Colonic mucosa (tissue), 4 donors: ENCODE measurements at regions not wholly inside any gene's neighbourhood (a gene's known extent, or its start where the extent isn't known, plus 50 kb on each side); places are given as distances from the start of the nearest gene placed in this dataset.

Source experiments
- DNase-seq: peaks from one replicate; pipeline ENCODE4 v3.0.0-alpha.2; 2020
- H3K27ac ChIP-seq: fragments of 200-600 bp; one replicate; pipeline ENCODE4 v1.8.0; 2021
- H3K27me3 ChIP-seq: fragments of 200-600 bp; one replicate; pipeline ENCODE4 v1.8.0; 2021
- H3K36me3 ChIP-seq: fragments of 200-600 bp; one replicate; pipeline ENCODE4 v1.8.0; 2021
- H3K4me1 ChIP-seq: fragments of 200-600 bp; one replicate; pipeline ENCODE4 v1.8.0; 2021; ENCODE audit warnings: mild to moderate bottlenecking
- H3K4me3 ChIP-seq: fragments of 200-600 bp; one replicate; pipeline ENCODE4 v1.8.0; 2021
- H3K9ac ChIP-seq, 2 donors: one replicate each; pipeline ENCODE4 v1.7.0; 2013; ENCODE audit warnings: control low read depth in 2 of 2, low read depth in 2 of 2, low read length in 2 of 2
- H3K9me3 ChIP-seq: fragments of 200-600 bp; one replicate; pipeline ENCODE4 v1.8.0; 2021
- intact Hi-C: fragments of 100-400 bp; cut with DNase I; formaldehyde crosslinking; loops from one replicate; pipeline ENCODE4 v1.14.1; 2022
- TF ChIP-seq, protein P1 (sequence below): fragments of 200-600 bp; IDR thresholded peaks from one replicate; pipeline ENCODE4 v1.8.0; 2022; ENCODE audit warnings: antibody characterized with exemption, mild to moderate bottlenecking
- donor health status: healthy.
- donor health status: DM: no; HTN: no; CAD: no.
- donor health status: DM: no; HTN: no; CAD: no.

DNA sequence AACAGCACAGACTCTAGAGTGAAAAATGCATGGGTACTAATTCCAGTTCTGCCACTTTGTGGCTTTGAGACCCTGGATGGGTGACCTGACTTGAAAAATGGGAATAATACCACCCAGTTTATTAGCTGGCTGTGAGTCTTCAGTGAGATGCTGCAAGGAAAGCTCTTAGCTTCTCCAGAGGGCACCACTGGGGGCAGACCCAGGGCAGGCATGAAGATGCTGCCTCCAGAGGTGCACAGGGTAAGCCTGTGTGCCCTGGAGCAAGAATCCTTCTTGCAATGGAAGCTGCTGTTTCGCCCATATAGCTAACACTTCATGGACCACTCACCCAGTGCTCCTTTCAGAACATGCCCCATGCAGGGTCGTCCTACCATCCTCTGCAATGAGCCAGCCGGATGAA is 75.7 kb downstream of the C5orf15 start:
- Histone ChIP-seq H3K27ac (no peak overlapping the region), H3K4me3 (no peak overlapping the region), H3K27me3 (no peaks in the 10 kb centered on the region), H3K9ac (no peak overlapping the region), H3K9me3 (no peaks in the 10 kb centered on the region), H3K36me3 (no peaks in the 10 kb centered on the region), H3K4me1 (no peaks in the 10 kb centered on the region)
- TF ChIP-seq, protein P1, sequence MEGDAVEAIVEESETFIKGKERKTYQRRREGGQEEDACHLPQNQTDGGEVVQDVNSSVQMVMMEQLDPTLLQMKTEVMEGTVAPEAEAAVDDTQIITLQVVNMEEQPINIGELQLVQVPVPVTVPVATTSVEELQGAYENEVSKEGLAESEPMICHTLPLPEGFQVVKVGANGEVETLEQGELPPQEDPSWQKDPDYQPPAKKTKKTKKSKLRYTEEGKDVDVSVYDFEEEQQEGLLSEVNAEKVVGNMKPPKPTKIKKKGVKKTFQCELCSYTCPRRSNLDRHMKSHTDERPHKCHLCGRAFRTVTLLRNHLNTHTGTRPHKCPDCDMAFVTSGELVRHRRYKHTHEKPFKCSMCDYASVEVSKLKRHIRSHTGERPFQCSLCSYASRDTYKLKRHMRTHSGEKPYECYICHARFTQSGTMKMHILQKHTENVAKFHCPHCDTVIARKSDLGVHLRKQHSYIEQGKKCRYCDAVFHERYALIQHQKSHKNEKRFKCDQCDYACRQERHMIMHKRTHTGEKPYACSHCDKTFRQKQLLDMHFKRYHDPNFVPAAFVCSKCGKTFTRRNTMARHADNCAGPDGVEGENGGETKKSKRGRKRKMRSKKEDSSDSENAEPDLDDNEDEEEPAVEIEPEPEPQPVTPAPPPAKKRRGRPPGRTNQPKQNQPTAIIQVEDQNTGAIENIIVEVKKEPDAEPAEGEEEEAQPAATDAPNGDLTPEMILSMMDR, result no peak
- DNase-seq, result no peak
- intact Hi-C loops, result no loop called here

DNA sequence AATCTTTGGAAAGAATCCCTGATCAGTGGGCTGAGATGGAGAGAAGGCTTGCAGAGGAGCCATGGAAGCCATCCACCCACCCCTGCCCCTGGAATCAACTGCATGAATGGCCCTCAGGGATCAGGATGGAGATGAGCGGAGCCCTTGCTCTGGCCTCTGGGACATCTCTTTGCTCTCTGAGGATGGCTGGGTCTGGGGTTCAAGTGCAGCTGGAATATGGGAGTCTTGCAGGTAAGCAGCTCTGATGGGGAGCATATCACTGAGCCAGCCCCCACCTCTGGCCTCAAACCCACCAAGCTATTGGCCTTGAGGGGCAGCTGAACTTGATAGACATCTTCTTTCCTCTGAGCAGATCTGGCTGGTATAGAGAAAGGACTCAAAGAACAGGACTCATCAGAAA is 76.1 kb downstream of the C5orf15 start:
- H3K27me3 ChIP-seq, result no peaks in the 10 kb centered on the region
- TF ChIP-seq, protein P1, result no peak
- H3K4me1 ChIP-seq, result no peaks in the 10 kb centered on the region
- H3K27ac ChIP-seq, result no peak overlapping the region
- H3K9me3 ChIP-seq, result no peaks in the 10 kb centered on the region
- H3K4me3 ChIP-seq, result no peak overlapping the region
- intact Hi-C loops, result no loop called here
- no peaks in the 10 kb centered on the region for H3K36me3 ChIP-seq
- no peak for DNase-seq
- no peak overlapping the region for H3K9ac ChIP-seq

DNA sequence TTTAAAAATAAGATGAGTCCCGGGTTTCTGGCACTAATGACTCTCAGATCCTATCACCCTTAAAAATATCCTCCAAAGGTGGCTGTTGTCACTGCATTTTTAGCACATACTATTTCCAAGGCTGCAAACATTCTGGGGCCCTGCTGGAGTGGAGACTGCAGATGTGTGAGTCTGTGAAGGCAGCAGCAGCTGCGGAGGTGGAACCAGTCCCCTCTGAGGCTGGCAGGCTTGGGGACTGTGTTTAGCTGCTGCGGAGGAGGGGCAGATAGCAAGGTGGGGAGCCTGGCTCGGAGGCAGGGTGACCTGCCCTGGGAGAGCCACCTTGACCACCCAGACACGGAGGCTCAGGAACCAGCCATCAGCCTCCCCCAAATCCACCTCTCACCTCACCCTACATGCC is 77.0 kb downstream of the C5orf15 start:
- Histone ChIP-seq H3K4me3 (no peak overlapping the region), H3K27ac (no peak overlapping the region), H3K4me1 (no peaks in the 10 kb centered on the region), H3K9ac (no peak overlapping the region), H3K9me3 (no peaks in the 10 kb centered on the region), H3K36me3 (no peaks in the 10 kb centered on the region), H3K27me3 (no peaks in the 10 kb centered on the region)
- no peak for DNase-seq
- intact Hi-C loops, result no loop called here
- TF ChIP-seq, protein P1, result no peak

DNA sequence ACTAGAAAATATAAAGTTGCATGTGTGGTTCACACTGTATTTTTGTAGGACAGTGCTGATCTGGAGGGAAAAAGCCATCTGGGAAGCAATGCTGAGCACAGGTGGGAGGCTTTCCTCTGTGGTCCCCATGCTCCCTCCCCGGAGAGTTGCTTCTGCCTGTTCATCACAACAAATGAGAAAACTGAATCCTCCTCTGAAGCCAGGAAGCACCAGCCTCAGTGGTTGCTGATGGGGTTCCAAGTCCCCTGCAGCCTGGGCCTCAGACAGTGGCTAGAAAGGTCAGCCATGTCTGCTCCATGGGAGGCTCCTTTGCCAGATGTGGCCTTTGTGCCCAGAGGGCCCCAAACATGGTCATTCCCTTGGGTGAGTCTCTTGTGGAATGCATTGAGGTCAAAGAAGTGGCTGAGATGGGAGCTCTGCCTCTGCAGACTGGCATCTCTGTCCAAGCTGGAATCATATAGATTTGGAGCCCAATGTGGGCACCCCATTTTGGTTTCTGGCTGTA is 77.6 kb downstream of the C5orf15 start:
- no peaks in the 10 kb centered on the region for H3K36me3 ChIP-seq
- intact Hi-C loops, result no loop called here
- H3K9ac ChIP-seq, result no peak overlapping the region
- no peak for DNase-seq
- no peaks in the 10 kb centered on the region for H3K27me3 ChIP-seq
- TF ChIP-seq, protein P1, result no peak
- H3K4me1 ChIP-seq, result no peaks in the 10 kb centered on the region
- H3K27ac ChIP-seq, result no peak overlapping the region
- no peaks in the 10 kb centered on the region for H3K9me3 ChIP-seq
- H3K4me3 ChIP-seq, result no peak overlapping the region

DNA sequence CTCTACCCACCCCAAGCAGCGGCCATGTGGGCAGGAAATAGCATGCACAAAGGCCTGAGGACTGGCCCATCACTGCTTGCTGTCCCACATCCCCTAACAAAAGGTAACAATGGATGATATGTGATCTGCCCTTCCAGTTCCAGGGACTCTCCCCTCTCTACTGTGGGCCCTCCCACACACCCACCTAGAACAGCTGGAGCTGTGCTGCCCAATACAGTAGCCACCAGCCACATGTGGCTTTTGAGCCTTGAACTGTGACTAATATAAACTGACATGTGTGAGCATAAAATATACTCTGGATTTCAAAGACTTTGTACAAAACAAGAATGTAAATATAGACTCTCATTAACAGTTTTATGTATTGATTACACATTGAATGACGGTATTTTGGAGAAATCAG is 78.1 kb downstream of the C5orf15 start:
- Histone ChIP-seq H3K27ac (no peak overlapping the region), H3K4me3 (no peak overlapping the region), H3K9ac (no peak overlapping the region), H3K36me3 (no peaks in the 10 kb centered on the region), H3K27me3 (no peaks in the 10 kb centered on the region), H3K9me3 (no peaks in the 10 kb centered on the region), H3K4me1 (no peaks in the 10 kb centered on the region)
- intact Hi-C loops, result no loop called here
- TF ChIP-seq, protein P1, result no peak
- no peak for DNase-seq
